PC-3 (cell line): ENCODE measurements at regions not wholly inside any gene's neighbourhood (a gene's known extent, or its start where the extent isn't known, plus 50 kb on each side); places are given as distances from the start of the nearest gene placed in this dataset.
A peak's percentile ranks its signal among the peaks of the same experiment; 100 is the strongest.

Experiments used
- ATAC-seq: fragments of 200-7000 bp; cut with Tn5 transposase; 2 replicates; pipeline ENCODE4 v1.9.1; 2020; ENCODE audit warnings: mild to moderate bottlenecking, moderate library complexity
- BruUV-seq: library from RNA; stranded (reverse); fragments of 400-500 nt; replicated peaks from 2 replicates; lab custom pipeline; 2021; lab: Mats Ljungman, UMichigan
- CTCF ChIA-PET: fragments of 300-600 bp; sonication (Branson Sonifier 250); formaldehyde crosslinking; loops from one replicate; lab custom pipeline; 2022; ENCODE audit warnings: antibody characterized with exemption; lab: Charles Lee
- POLR2A ChIA-PET: fragments of 300-600 bp; sonication (Branson Sonifier 250); formaldehyde crosslinking; loops from one replicate; lab custom pipeline; 2022; ENCODE audit warnings: antibody characterized with exemption; ENCODE audit not compliant: unreplicated experiment; lab: Charles Lee
- DNase-seq: peaks from one replicate; pipeline ENCODE4 v3.0.0-alpha.2; 2015
- H2AFZ ChIP-seq: fragments of 300-600 bp; sonication (generic); 2 replicates; pipeline ENCODE4 v1.6.0; 2016; ENCODE audit warnings: antibody characterized with exemption, low read length
- H3F3A ChIP-seq: fragments of 300-600 bp; sonication (generic); one replicate; pipeline ENCODE4 v1.6.0; 2017; ENCODE audit warnings: antibody characterized with exemption, low read length, control low read depth, mild to moderate bottlenecking; ENCODE audit not compliant: unreplicated experiment
- H3K27ac ChIP-seq: fragments of 300-600 bp; sonication (generic); 2 replicates; pipeline ENCODE4 v1.5.1; 2016; ENCODE audit warnings: mild to moderate bottlenecking, low read length
- H3K27me3 ChIP-seq: fragments of 300-600 bp; sonication (generic); 2 replicates; pipeline ENCODE4 v1.6.1; 2016; ENCODE audit warnings: low read length, mixed read lengths
- H3K36me3 ChIP-seq: fragments of 300-600 bp; sonication (generic); 2 replicates; pipeline ENCODE4 v1.6.1; 2016; ENCODE audit warnings: low read depth, mixed run types, low read length, mixed read lengths
- H3K4me1 ChIP-seq: fragments of 300-600 bp; sonication (generic); 2 replicates; pipeline ENCODE4 v1.5.1; 2016; ENCODE audit warnings: low read length; ENCODE audit not compliant: insufficient read depth
- H3K4me2 ChIP-seq: fragments of 300-600 bp; sonication (generic); 2 replicates; pipeline ENCODE4 v1.6.0; 2016; ENCODE audit warnings: low read length
- H3K4me3 ChIP-seq: fragments of 300-600 bp; sonication (generic); 2 replicates; pipeline ENCODE4 v1.5.1; 2016; ENCODE audit warnings: mild to moderate bottlenecking, low read length, mixed read lengths
- H3K79me2 ChIP-seq: fragments of 300-600 bp; sonication (generic); 2 replicates; pipeline ENCODE4 v1.6.1; 2017; ENCODE audit warnings: low read length, mixed read lengths
- H3K9ac ChIP-seq: fragments of 300-600 bp; sonication (generic); 2 replicates; pipeline ENCODE4 v1.6.0; 2016; ENCODE audit warnings: mild to moderate bottlenecking, low read length
- H3K9me2 ChIP-seq: fragments of 300-600 bp; sonication (generic); replicated peaks from 2 replicates; pipeline ENCODE4 v1.6.1; 2016; ENCODE audit warnings: mixed run types, low read length, mixed read lengths
- H3K9me3 ChIP-seq: fragments of 300-600 bp; sonication (generic); 2 replicates; pipeline ENCODE4 v1.6.1; 2016; ENCODE audit warnings: low read length, mixed read lengths
- H4K20me1 ChIP-seq: fragments of 300-600 bp; sonication (generic); 2 replicates; pipeline ENCODE4 v1.6.1; 2016; ENCODE audit warnings: low read length, mixed read lengths
- CTCF ChIP-seq: fragments of 300-600 bp; sonication (generic); conservative IDR thresholded peaks from 2 replicates; pipeline ENCODE4 v1.5.1; 2017; ENCODE audit warnings: antibody characterized with exemption, low read depth, mild to moderate bottlenecking, low read length
- EZH2 ChIP-seq: fragments of 300-600 bp; sonication (generic); IDR thresholded peaks from one replicate; pipeline ENCODE4 v1.6.1; 2017; ENCODE audit warnings: antibody characterized with exemption, mild to moderate bottlenecking, low read length; ENCODE audit not compliant: unreplicated experiment
- EZH2phosphoT487 ChIP-seq: fragments of 300-600 bp; sonication (generic); IDR thresholded peaks from 2 replicates; pipeline ENCODE4 v1.6.1; 2018; ENCODE audit warnings: mild to moderate bottlenecking, antibody characterized with exemption, low read length, borderline replicate concordance
- intact Hi-C: fragments of 100-400 bp; cut with micrococcal nuclease; formaldehyde crosslinking; loops from 2 replicates; pipeline ENCODE4 v1.9.0; 2023

DNA sequence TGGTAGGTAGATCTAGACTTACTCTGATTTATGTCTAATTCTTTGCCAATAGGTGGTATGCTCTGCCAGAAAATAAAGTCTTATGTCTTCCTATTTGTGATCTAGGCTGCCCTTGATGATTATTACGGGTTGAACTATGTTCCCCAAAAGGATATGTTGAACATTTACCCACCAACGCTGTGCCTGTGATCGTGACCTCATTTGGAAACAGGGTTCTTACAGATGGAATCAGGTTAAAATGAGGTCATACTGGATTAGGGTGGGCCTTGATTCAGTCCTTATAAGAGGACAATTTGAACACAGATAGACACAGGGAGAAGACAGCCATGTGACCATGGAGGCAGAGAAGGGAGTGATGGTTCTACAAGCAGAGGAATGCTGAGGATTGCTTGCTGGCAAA is 95.1 kb upstream of the BCAR3 start:
- POLR2A ChIA-PET, result no interaction called here
- no peak overlapping the region for H3K4me2 ChIP-seq
- peaks cover 52% of the 10 kb centered on the region for H3K4me1 ChIP-seq

DNA sequence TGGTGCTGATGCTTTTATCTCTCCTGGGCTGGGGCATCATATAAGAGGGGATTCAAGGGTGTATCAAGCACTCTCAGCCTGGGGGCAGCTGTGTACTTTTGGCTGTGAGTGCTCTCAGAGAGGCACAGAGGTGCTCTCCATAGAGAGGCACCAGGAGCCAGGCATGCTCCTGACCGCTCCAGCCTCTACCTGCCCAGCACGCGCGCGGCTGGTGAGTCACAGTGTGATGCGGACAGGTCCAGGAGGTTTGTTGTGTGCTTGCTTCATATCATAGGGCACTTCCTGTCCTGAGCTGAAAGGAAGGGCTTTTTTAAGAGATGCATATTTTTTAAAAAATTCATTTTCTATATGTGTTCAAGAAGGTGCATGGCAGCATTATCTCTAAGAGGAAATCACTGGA is 93.6 kb upstream of the BCAR3 start:
- POLR2A ChIA-PET, result interaction anchor here (0.6 to 1.1 kb wide), 2 partner anchors 25 to 93 kb away, joined by 3 to 12 read pairs; no protein-coding TSS in a partner anchor
- TF ChIP-seq EZH2phosphoT487, result no peak
- no peak for TF ChIP-seq CTCF
- TF ChIP-seq EZH2, result no peak
- peak overlapping the region; percentile 49 for H3K4me3 ChIP-seq

More for the DNA sequence above, 95.1 kb upstream of the BCAR3 start:
- Histone ChIP-seq H4K20me1 (no peaks in the 10 kb centered on the region), H3K36me3 (no peaks in the 10 kb centered on the region), H3K27ac (peak overlapping the region; percentile 79), H3K9me3 (no peaks in the 10 kb centered on the region), H3F3A (peaks cover 23% of the 10 kb centered on the region), H3K4me3 (no peak overlapping the region), H3K27me3 (no peaks in the 10 kb centered on the region), H3K9ac (peak overlapping the region; percentile 7; the same call in 1 of the 2 replicates), H3K9me2 (no peaks in the 10 kb centered on the region), H3K79me2 (peaks cover 54% of the 10 kb centered on the region), H2AFZ (no peak overlapping the region)
- no peak for ATAC-seq
- intact Hi-C loops, result no loop called here
- no peak for TF ChIP-seq EZH2
- no peak for TF ChIP-seq CTCF
- TF ChIP-seq EZH2phosphoT487, result no peak
- CTCF ChIA-PET, result no interaction called here
- no TSS peak for BruUV-seq
- DNase-seq, result no peak

DNA sequence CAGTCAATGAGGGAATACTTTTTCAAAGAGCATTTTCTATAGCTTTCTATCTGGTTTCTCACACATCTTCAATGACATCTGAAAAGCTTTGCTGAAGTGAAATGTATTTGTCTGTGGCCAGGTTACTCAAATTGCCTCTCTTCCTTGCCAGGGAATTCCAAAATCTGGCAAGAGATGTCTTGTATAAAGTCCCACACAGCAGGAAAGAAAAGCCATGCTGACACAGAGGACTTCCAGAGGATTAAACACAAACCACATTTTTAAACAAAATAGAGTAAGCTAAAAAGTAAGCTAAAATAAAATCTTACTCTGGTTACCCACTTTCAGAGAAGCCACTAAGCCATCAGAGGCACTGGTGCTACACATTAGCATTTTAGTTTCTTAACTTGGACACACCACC is 93.1 kb upstream of the BCAR3 start:
- Histone ChIP-seq H3K9ac (peak overlapping the region; percentile 78), H3F3A (peaks cover 10% of the 10 kb centered on the region), H2AFZ (no peak overlapping the region), H3K27me3 (no peaks in the 10 kb centered on the region), H3K9me3 (no peaks in the 10 kb centered on the region), H3K36me3 (no peaks in the 10 kb centered on the region), H3K79me2 (peaks cover 70% of the 10 kb centered on the region), H3K4me3 (peak overlapping the region; percentile 49), H3K9me2 (no peaks in the 10 kb centered on the region), H3K4me2 (peak overlapping the region; percentile 67), H3K4me1 (peaks cover 36% of the 10 kb centered on the region), H3K27ac (peak overlapping the region; percentile 79), H4K20me1 (no peaks in the 10 kb centered on the region)
- TSS peak; percentile 72 for BruUV-seq
- POLR2A ChIA-PET, result interaction anchor here (0.6 to 1.1 kb wide), 3 partner anchors 25 to 93 kb away, joined by 3 to 12 read pairs (median 3); no protein-coding TSS in a partner anchor
- ATAC-seq, result no peak
- no peak for TF ChIP-seq CTCF
- no peak for TF ChIP-seq EZH2phosphoT487
- TF ChIP-seq EZH2, result no peak
- DNase-seq, result no peak
- intact Hi-C loops, result no loop called here
- CTCF ChIA-PET, result interaction anchor here (0.6 kb wide), 1 partner anchor 19 kb away, joined by 5 read pairs; no protein-coding TSS in a partner anchor

More for the DNA sequence above, 93.6 kb upstream of the BCAR3 start:
- H3K36me3 ChIP-seq, result no peaks in the 10 kb centered on the region
- H3K9me2 ChIP-seq, result no peaks in the 10 kb centered on the region
- peaks cover 65% of the 10 kb centered on the region for H3K79me2 ChIP-seq
- no peaks in the 10 kb centered on the region for H3K27me3 ChIP-seq
- H3K9ac ChIP-seq, result peak overlapping the region; percentile 78
- peak overlapping the region; percentile 67 for H3K4me2 ChIP-seq
- CTCF ChIA-PET, result interaction anchor here (0.6 kb wide), 1 partner anchor 19 kb away, joined by 5 read pairs; no protein-coding TSS in a partner anchor
- no TSS peak for BruUV-seq
- peaks cover 39% of the 10 kb centered on the region for H3K4me1 ChIP-seq
- H3F3A ChIP-seq, result peaks cover 13% of the 10 kb centered on the region
- peak overlapping the region; percentile 79 for H3K27ac ChIP-seq
- DNase-seq (peak; percentile 69), ATAC-seq (peak; percentile 14)
- no peaks in the 10 kb centered on the region for H4K20me1 ChIP-seq
- H2AFZ ChIP-seq, result no peak overlapping the region
- no peaks in the 10 kb centered on the region for H3K9me3 ChIP-seq
- intact Hi-C loops, result no loop called here
